K562 (cell line): ENCODE measurements at regions not wholly inside any gene's neighbourhood (a gene's known extent, or its start where the extent isn't known, plus 50 kb on each side); places are given as distances from the start of the nearest gene placed in this dataset.

Source experiments
- ELF1 ChIP-seq: fragments of 200-800 bp; sonication (Bioruptor generic); IDR thresholded peaks from 2 replicates; pipeline ENCODE4 v1.6.1; 2016; ENCODE audit warnings: missing genetic modification characterization, missing compliant biosample characterization
- IFI16 ChIP-seq: fragments of 250-450 bp; sonication (Bioruptor Pico); IDR thresholded peaks from 2 replicates; pipeline ENCODE4 v2.1.2; 2022; ENCODE audit warnings: mild to moderate bottlenecking, inconsistent platforms
- KLF1 ChIP-seq: fragments of 450-650 bp; IDR thresholded peaks from 2 replicates; pipeline ENCODE4 v1.6.1; 2016; ENCODE audit warnings: missing genetic modification characterization, missing compliant biosample characterization
- MAX ChIP-seq: sonication (generic); formaldehyde crosslinking; IDR thresholded peaks from 2 replicates; pipeline ENCODE4 v1.9.0; 2022; ENCODE audit warnings: mild to moderate bottlenecking, missing genetic modification reagents
- NFIX ChIP-seq: fragments of 250-450 bp; sonication (Bioruptor Pico); IDR thresholded peaks from 2 replicates; pipeline ENCODE4 v1.4.0; 2020; ENCODE audit warnings: low read depth, mild to moderate bottlenecking, moderate library complexity
- NR2F6 ChIP-seq: fragments of 450-650 bp; formaldehyde crosslinking; IDR thresholded peaks from 2 replicates; pipeline ENCODE4 v1.4.0; 2020; ENCODE audit warnings: mild to moderate bottlenecking
- RREB1 ChIP-seq: fragments of 250-450 bp; sonication (Bioruptor Pico); IDR thresholded peaks from 2 replicates; pipeline ENCODE4 v1.4.0; 2020
- SREBF2 ChIP-seq: sonication (generic); formaldehyde crosslinking; IDR thresholded peaks from 2 replicates; pipeline ENCODE4 v1.4.0; 2020; ENCODE audit warnings: mild to moderate bottlenecking, missing genetic modification reagents
- TAF9B ChIP-seq: fragments of 450-650 bp; IDR thresholded peaks from 2 replicates; pipeline ENCODE4 v1.6.1; 2018; ENCODE audit warnings: mild to moderate bottlenecking; ENCODE audit not compliant: partially characterized antibody
- TCFL5 ChIP-seq: fragments of 250-450 bp; sonication (Bioruptor Pico); conservative IDR thresholded peaks from 2 replicates; pipeline ENCODE4 v1.6.1; 2021; ENCODE audit warnings: mild to moderate bottlenecking, moderate library complexity, matching md5 sums
- ZHX1 ChIP-seq: fragments of 150-350 bp; conservative IDR thresholded peaks from 2 replicates; pipeline ENCODE4 v1.6.1; 2014; ENCODE audit warnings: low read length

- TF ChIP-seq RREB1: no peak
- no peak for TF ChIP-seq NFIX (CRISPR knock-in tag)
- no peak for TF ChIP-seq ZHX1
- no peak for TF ChIP-seq NR2F6 (CRISPR knock-in tag)
- TF ChIP-seq TCFL5 (CRISPR knock-in tag): no peak
- no peak for TF ChIP-seq IFI16 (CRISPR knock-in tag)
- TF ChIP-seq MAX (CRISPR knock-in tag): no peak
- TF ChIP-seq KLF1 (tag): no peak
- TF ChIP-seq SREBF2 (CRISPR knock-in tag): no peak
- TF ChIP-seq TAF9B: no peak
- no peak for TF ChIP-seq ELF1 (tag)
These were observed 74.4 kb downstream of the P2RY1 start (continued) for GRCh38 chr3:152909180-152909883.
